HCT116 (cell line): ENCODE measurements at regions not wholly inside any gene's neighbourhood (a gene's known extent, or its start where the extent isn't known, plus 50 kb on each side); places are given as distances from the start of the nearest gene placed in this dataset.

Experiments
- ATAC-seq: fragments of 200-7000 bp; cut with Tn5 transposase; 2 replicates; pipeline ENCODE4 v1.9.1; 2020; ENCODE audit warnings: mild to moderate bottlenecking, moderate library complexity
- BruUV-seq: library from RNA; stranded (reverse); fragments of 400-500 nt; replicated peaks from 2 replicates; lab custom pipeline; 2021; lab: Mats Ljungman, UMichigan
- CTCF ChIA-PET: fragments of 300-600 bp; sonication (Branson Sonifier 250); formaldehyde crosslinking; loops from one replicate; lab custom pipeline; 2021; ENCODE audit warnings: antibody characterized with exemption; lab: Charles Lee
- POLR2A ChIA-PET: fragments of 300-600, 350-600 bp; sonication (Branson Sonifier 250); formaldehyde crosslinking; loops from one replicate; lab custom pipeline; 2021; ENCODE audit warnings: antibody characterized with exemption; lab: Charles Lee
- RAD21 ChIA-PET, 2 experiments: fragments of 300-600 bp; sonication (Branson Sonifier 250); formaldehyde crosslinking; loops; one replicate each; lab custom pipeline; 2023; ENCODE audit warnings: low total read pairs in 2 of 2; ENCODE audit not compliant: uncharacterized antibody in 2 of 2, unreplicated experiment in 2 of 2, low non-redundant PET in 1 of 2; lab: Charles Lee
- DNase-seq: peaks from one replicate; pipeline ENCODE4 v3.0.0-alpha.2; 2010; ENCODE audit warnings: low read depth, low spot score
- H2AFZ ChIP-seq: fragments of 200-600 bp; shearing (Covaris generic), sonication (generic); 2 replicates; pipeline ENCODE4 v1.6.1; 2017; ENCODE audit warnings: low read depth, mixed run types, mixed read lengths, antibody characterized with exemption, low read length; ENCODE audit not compliant: poor library complexity, severe bottlenecking
- H3K27ac ChIP-seq: 2 replicates; pipeline ENCODE4 v1.5.1; 2012; ENCODE audit warnings: low read depth, low read length
- H3K27me3 ChIP-seq: fragments of 200-600 bp; sonication (generic); 2 replicates; pipeline ENCODE4 v1.6.1; 2016; ENCODE audit warnings: mixed run types, low read length, mixed read lengths; ENCODE audit not compliant: insufficient read depth
- H3K36me3 ChIP-seq, 2 experiments: fragments of 200-500 bp in 1 of 2; fragments of 200-600 bp in 1 of 2; sonication (Bioruptor generic) in 1 of 2; sonication (generic) in 1 of 2; 2 replicates each; pipeline versions ENCODE4 v1.5.1 to v1.6.1; 2014 to 2016; ENCODE audit warnings: low read length in 2 of 2, inconsistent platforms in 1 of 2, mixed read lengths in 1 of 2, mixed run types in 1 of 2; ENCODE audit not compliant: insufficient read depth in 2 of 2, control insufficient read depth in 1 of 2
- H3K4me1 ChIP-seq, 2 experiments: fragments of 200-600 bp in 1 of 2; sonication (generic) in 1 of 2; 2 replicates each; pipeline versions ENCODE4 v1.5.1 to v1.6.1; 2012 to 2017; ENCODE audit warnings: low read length in 2 of 2, inconsistent platforms in 1 of 2, mild to moderate bottlenecking in 1 of 2, mixed read lengths in 1 of 2, mixed run types in 1 of 2, moderate library complexity in 1 of 2; ENCODE audit not compliant: insufficient read depth in 2 of 2, control insufficient read depth in 1 of 2
- H3K4me2 ChIP-seq: fragments of 200-600 bp; sonication (generic); 2 replicates; pipeline ENCODE4 v1.6.1; 2017; ENCODE audit warnings: mixed run types, low read length, mixed read lengths
- H3K4me3 ChIP-seq, 2 experiments: fragments of 200-600 bp in 1 of 2; sonication (generic) in 1 of 2; replicated peaks in 1 of 2; 2 replicates each; pipeline ENCODE4 v1.5.1; 2011 to 2016; ENCODE audit warnings: low read length in 2 of 2, control low read depth in 1 of 2, low read depth in 1 of 2, mild to moderate bottlenecking in 1 of 2, mixed read lengths in 1 of 2, mixed run types in 1 of 2
- H3K79me2 ChIP-seq: fragments of 200-600 bp; sonication (generic); 2 replicates; pipeline ENCODE4 v1.6.1; 2017; ENCODE audit warnings: mild to moderate bottlenecking, mixed run types, low read length, moderate library complexity, mixed read lengths; ENCODE audit not compliant: insufficient read depth
- H3K9ac ChIP-seq: fragments of 200-600 bp; sonication (generic); 2 replicates; pipeline ENCODE4 v1.6.1; 2016; ENCODE audit warnings: low read length, mixed read lengths
- H3K9me2 ChIP-seq: fragments of 200-600 bp; sonication (generic), shearing (Covaris generic); 2 replicates; pipeline ENCODE4 v1.6.1; 2017; ENCODE audit warnings: mixed run types, mild to moderate bottlenecking, moderate library complexity; ENCODE audit not compliant: insufficient read depth
- H3K9me3 ChIP-seq, 2 experiments: fragments of 200-500 bp in 1 of 2; fragments of 200-600 bp in 1 of 2; sonication (Bioruptor generic) in 1 of 2; sonication (generic) in 1 of 2; 2 replicates each; pipeline ENCODE4 v1.6.1; 2014 to 2017; ENCODE audit warnings: low read length in 2 of 2, mixed read lengths in 2 of 2, inconsistent platforms in 1 of 2, low read depth in 1 of 2, mild to moderate bottlenecking in 1 of 2, mixed run types in 1 of 2, moderate library complexity in 1 of 2; ENCODE audit not compliant: control insufficient read depth in 1 of 2, insufficient read depth in 1 of 2
- H4K20me1 ChIP-seq: fragments of 200-600 bp; sonication (generic), shearing (Covaris generic); 2 replicates; pipeline ENCODE4 v1.6.1; 2017; ENCODE audit warnings: mixed run types, mild to moderate bottlenecking, moderate library complexity; ENCODE audit not compliant: insufficient read depth
- ATF3 ChIP-seq: IDR thresholded peaks from 2 replicates; pipeline ENCODE4 v1.6.1; 2012
- CEBPB ChIP-seq: IDR thresholded peaks from 2 replicates; pipeline ENCODE4 v1.6.1; 2012; ENCODE audit warnings: low read depth
- POLR2A ChIP-seq: IDR thresholded peaks from 2 replicates; pipeline ENCODE4 v1.7.0; 2011; ENCODE audit warnings: borderline replicate concordance; ENCODE audit not compliant: insufficient read depth, insufficient read length; ENCODE audit errors: extremely low read depth
- RAD21 ChIP-seq: IDR thresholded peaks from 2 replicates; pipeline ENCODE4 v1.6.1; 2012; ENCODE audit warnings: low read depth, mild to moderate bottlenecking
- YY1 ChIP-seq: IDR thresholded peaks from 2 replicates; pipeline ENCODE4 v1.6.1; 2011; ENCODE audit warnings: low read length, low read depth, moderate library complexity, mild to moderate bottlenecking; ENCODE audit not compliant: insufficient replicate concordance; ENCODE audit errors: extremely low read depth
- ZFX ChIP-seq: fragments of 450-650 bp; IDR thresholded peaks from 2 replicates; pipeline ENCODE4 v1.6.1; 2017
- ZNF274 ChIP-seq: fragments of 200-500 bp; sonication (Bioruptor generic); IDR thresholded peaks from 2 replicates; pipeline ENCODE4 v1.6.1; 2014; ENCODE audit warnings: mild to moderate bottlenecking, low read depth, low read length, inconsistent platforms
- intact Hi-C: fragments of 100-400 bp; cut with micrococcal nuclease; formaldehyde crosslinking; loops from 2 replicates; pipeline ENCODE4 v1.10.0; 2022
- TF ChIP-seq, protein P1 (sequence below): IDR thresholded peaks from 2 replicates; pipeline ENCODE4 v1.6.1; 2012
- TF ChIP-seq, protein P2 (sequence below): IDR thresholded peaks from 2 replicates; pipeline ENCODE4 v1.6.1; 2012; ENCODE audit warnings: low read depth

DNA sequence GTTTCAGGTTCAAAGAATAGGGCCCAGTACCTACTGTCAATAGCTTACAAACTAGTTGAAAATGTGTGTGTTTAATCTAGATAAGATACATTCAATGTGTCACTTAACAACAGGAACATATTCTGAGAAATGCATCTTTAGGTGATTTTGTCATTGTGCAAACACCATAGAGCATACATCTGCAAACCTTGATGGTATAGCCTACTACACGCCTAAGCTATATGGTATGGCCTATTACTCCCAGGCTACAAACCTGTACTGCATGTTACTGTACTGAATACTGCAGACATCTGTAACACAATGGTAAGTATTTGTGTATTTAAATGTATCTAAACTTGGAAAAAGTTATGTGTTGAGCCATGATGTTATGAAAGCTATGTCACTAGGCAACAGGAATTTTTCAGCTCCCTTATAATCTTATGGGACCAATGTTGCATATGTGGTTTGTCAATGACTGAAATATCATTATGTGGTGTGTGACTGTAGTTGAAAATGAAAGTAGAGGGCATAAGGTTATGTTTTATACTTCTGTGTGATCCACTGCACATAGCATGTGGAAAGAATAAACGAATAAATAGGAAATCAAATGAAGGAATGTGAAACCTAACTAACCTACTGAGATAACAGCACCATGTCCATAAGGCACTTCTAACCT, 129.0 kb upstream of the CAMK1G start:
- DNase-seq: no peak
- no peak overlapping the region for H3K4me3 ChIP-seq
- no peaks in the 10 kb centered on the region for H3K36me3 ChIP-seq
- H3K9me2 ChIP-seq: no peaks in the 10 kb centered on the region
- no TSS peak for BruUV-seq
- ChIA-PET POLR2A (no interaction called here), CTCF (no interaction called here), RAD21 (no interaction called here)
- no peak for ATAC-seq
- peaks cover 19% of the 10 kb centered on the region for H3K27me3 ChIP-seq
- no peaks in the 10 kb centered on the region for H3K9me3 ChIP-seq
- H4K20me1 ChIP-seq: no peaks in the 10 kb centered on the region
- H3K4me2 ChIP-seq: no peak overlapping the region
- no peak overlapping the region for H2AFZ ChIP-seq
- H3K9ac ChIP-seq: no peak overlapping the region
- intact Hi-C loops: no loop called here
- H3K4me1 ChIP-seq: no peaks in the 10 kb centered on the region
- no peak overlapping the region for H3K27ac ChIP-seq
- H3K79me2 ChIP-seq: no peaks in the 10 kb centered on the region
- TF ChIP-seq CEBPB (no peak), ZNF274 (no peak), ZFX (no peak), YY1 (no peak), POLR2A (no peak), ATF3 (no peak), RAD21 (no peak)
- TF ChIP-seq, protein P1, sequence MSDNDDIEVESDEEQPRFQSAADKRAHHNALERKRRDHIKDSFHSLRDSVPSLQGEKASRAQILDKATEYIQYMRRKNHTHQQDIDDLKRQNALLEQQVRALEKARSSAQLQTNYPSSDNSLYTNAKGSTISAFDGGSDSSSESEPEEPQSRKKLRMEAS: no peak
- TF ChIP-seq, protein P2, sequence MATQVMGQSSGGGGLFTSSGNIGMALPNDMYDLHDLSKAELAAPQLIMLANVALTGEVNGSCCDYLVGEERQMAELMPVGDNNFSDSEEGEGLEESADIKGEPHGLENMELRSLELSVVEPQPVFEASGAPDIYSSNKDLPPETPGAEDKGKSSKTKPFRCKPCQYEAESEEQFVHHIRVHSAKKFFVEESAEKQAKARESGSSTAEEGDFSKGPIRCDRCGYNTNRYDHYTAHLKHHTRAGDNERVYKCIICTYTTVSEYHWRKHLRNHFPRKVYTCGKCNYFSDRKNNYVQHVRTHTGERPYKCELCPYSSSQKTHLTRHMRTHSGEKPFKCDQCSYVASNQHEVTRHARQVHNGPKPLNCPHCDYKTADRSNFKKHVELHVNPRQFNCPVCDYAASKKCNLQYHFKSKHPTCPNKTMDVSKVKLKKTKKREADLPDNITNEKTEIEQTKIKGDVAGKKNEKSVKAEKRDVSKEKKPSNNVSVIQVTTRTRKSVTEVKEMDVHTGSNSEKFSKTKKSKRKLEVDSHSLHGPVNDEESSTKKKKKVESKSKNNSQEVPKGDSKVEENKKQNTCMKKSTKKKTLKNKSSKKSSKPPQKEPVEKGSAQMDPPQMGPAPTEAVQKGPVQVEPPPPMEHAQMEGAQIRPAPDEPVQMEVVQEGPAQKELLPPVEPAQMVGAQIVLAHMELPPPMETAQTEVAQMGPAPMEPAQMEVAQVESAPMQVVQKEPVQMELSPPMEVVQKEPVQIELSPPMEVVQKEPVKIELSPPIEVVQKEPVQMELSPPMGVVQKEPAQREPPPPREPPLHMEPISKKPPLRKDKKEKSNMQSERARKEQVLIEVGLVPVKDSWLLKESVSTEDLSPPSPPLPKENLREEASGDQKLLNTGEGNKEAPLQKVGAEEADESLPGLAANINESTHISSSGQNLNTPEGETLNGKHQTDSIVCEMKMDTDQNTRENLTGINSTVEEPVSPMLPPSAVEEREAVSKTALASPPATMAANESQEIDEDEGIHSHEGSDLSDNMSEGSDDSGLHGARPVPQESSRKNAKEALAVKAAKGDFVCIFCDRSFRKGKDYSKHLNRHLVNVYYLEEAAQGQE: no peak
